ENCODE measurements at regions not wholly inside any gene's neighbourhood (a gene's known extent, or its start where the extent isn't known, plus 50 kb on each side); places are given as distances from the start of the nearest gene placed in this dataset.

DNA sequence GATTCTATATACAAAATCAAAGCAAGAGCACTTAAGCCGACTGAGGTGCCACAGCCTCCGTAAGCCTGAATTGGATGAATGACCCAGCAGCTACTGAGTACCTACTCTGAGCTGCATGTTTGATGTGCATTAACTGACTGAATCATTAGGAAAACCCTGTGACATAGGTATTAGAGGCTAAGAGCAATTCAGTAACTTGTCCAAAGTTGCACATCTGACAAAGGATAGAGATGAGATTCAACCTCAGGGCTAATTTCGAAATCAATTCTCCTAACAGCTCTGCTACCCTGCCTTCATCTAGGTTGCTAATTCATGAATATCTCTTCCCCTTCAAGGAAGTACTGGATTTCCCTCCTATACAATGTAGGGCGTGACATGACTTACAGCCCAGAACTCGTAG is 89.1 kb upstream of the GLIS3 start:
- H3K4me1 ChIP-seq (ENCODE audit: low read length), result no peaks in the 10 kb centered on the region
- no peak overlapping the region for H3K27ac ChIP-seq (ENCODE audit: low read length)
- H3K4me3 ChIP-seq (ENCODE audit: low read length), result no peak overlapping the region
- no peak for TF ChIP-seq CTCF (IDR thresholded peaks at IDR 0.05; ENCODE audit: low read depth, low read length)
- no peak for TF ChIP-seq EZH2phosphoT487 (IDR thresholded peaks at IDR 0.05; ENCODE audit: low read depth)
- H3K9me3 ChIP-seq (ENCODE audit: insufficient read depth, low read length), result no peaks in the 10 kb centered on the region
- no peaks in the 10 kb centered on the region for H3K36me3 ChIP-seq (replicated peaks; ENCODE audit: low read depth, low read length)
- no peak overlapping the region for H3K4me2 ChIP-seq (ENCODE audit: low read length)
- H2AFZ ChIP-seq (ENCODE audit: low read depth, low read length), result no peak overlapping the region
- no peaks in the 10 kb centered on the region for H4K20me1 ChIP-seq (ENCODE audit: insufficient read depth, low read length)
- H3K27me3 ChIP-seq (ENCODE audit: low read depth, low read length), result peaks cover 8% of the 10 kb centered on the region
- H3K9ac ChIP-seq (ENCODE audit: low read length), result no peak overlapping the region
- H3K79me2 ChIP-seq (ENCODE audit: low read length), result no peaks in the 10 kb centered on the region

GRCh38 chr9:4386819-4387218 is 87.0 kb upstream of the GLIS3 start:
- Histone ChIP-seq H3K27ac (ENCODE audit: low read length) (no peak overlapping the region), H4K20me1 (ENCODE audit: insufficient read depth, low read length) (no peaks in the 10 kb centered on the region), H3K79me2 (ENCODE audit: low read length) (no peaks in the 10 kb centered on the region), H3K4me2 (ENCODE audit: low read length) (no peak overlapping the region), H2AFZ (ENCODE audit: low read depth, low read length) (no peak overlapping the region), H3K36me3 (replicated peaks; ENCODE audit: low read depth, low read length) (no peaks in the 10 kb centered on the region), H3K9me3 (ENCODE audit: insufficient read depth, low read length) (no peaks in the 10 kb centered on the region), H3K9ac (ENCODE audit: low read length) (no peak overlapping the region), H3K4me3 (ENCODE audit: low read length) (no peak overlapping the region), H3K27me3 (ENCODE audit: low read depth, low read length) (peaks cover 8% of the 10 kb centered on the region), H3K4me1 (ENCODE audit: low read length) (peaks cover 4% of the 10 kb centered on the region; the same call in 1 of the 2 replicates)
- TF ChIP-seq CTCF (IDR thresholded peaks at IDR 0.05; ENCODE audit: low read depth, low read length) (peak; percentile 43), EZH2phosphoT487 (IDR thresholded peaks at IDR 0.05; ENCODE audit: low read depth) (no peak)

DNA sequence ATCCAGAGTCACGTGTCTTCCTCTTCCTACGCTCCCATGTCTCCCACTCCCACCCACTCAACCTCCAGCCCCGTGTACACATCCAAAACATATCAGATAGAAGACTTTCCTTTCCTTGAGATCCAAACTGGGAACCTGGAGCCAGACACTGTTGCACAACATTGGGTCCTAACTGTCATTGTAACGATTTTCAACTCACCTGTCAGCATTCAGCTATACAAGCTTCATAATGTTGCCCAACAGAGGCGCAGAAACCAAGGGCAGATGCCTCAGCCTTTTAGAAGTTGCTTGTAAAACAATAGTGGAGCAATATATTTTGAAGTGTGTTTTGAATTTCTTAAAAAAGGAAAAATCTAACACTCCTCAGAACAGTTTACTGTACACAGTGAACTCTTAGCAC is 84.9 kb upstream of the GLIS3 start:
- no peak overlapping the region for H3K4me2 ChIP-seq (ENCODE audit: low read length)
- H4K20me1 ChIP-seq (ENCODE audit: insufficient read depth, low read length), result no peaks in the 10 kb centered on the region
- H3K27ac ChIP-seq (ENCODE audit: low read length), result no peak overlapping the region
- no peaks in the 10 kb centered on the region for H3K36me3 ChIP-seq (replicated peaks; ENCODE audit: low read depth, low read length)
- H3K4me1 ChIP-seq (ENCODE audit: low read length), result peaks cover 4% of the 10 kb centered on the region; the same call in 1 of the 2 replicates
- H3K27me3 ChIP-seq (ENCODE audit: low read depth, low read length), result peaks cover 8% of the 10 kb centered on the region; the same call in 1 of the 2 replicates
- no peaks in the 10 kb centered on the region for H3K9me3 ChIP-seq (ENCODE audit: insufficient read depth, low read length)
- H3K4me3 ChIP-seq (ENCODE audit: low read length), result no peak overlapping the region
- no peak overlapping the region for H2AFZ ChIP-seq (ENCODE audit: low read depth, low read length)
- no peak overlapping the region for H3K9ac ChIP-seq (ENCODE audit: low read length)
- no peak for TF ChIP-seq EZH2phosphoT487 (IDR thresholded peaks at IDR 0.05; ENCODE audit: low read depth)
- no peak for TF ChIP-seq CTCF (IDR thresholded peaks at IDR 0.05; ENCODE audit: low read depth, low read length)
- no peaks in the 10 kb centered on the region for H3K79me2 ChIP-seq (ENCODE audit: low read length)

- Histone ChIP-seq H3K4me1 (ENCODE audit: low read length) (peaks cover 4% of the 10 kb centered on the region; the same call in 1 of the 2 replicates), H3K4me3 (ENCODE audit: low read length) (no peak overlapping the region), H3K4me2 (ENCODE audit: low read length) (peak overlapping the region; percentile 9), H4K20me1 (ENCODE audit: insufficient read depth, low read length) (no peaks in the 10 kb centered on the region), H3K27me3 (ENCODE audit: low read depth, low read length) (peaks cover 5% of the 10 kb centered on the region), H3K36me3 (replicated peaks; ENCODE audit: low read depth, low read length) (no peaks in the 10 kb centered on the region), H3K27ac (ENCODE audit: low read length) (no peak overlapping the region), H3K9ac (ENCODE audit: low read length) (no peak overlapping the region), H2AFZ (ENCODE audit: low read depth, low read length) (no peak overlapping the region), H3K79me2 (ENCODE audit: low read length) (no peaks in the 10 kb centered on the region), H3K9me3 (ENCODE audit: insufficient read depth, low read length) (no peaks in the 10 kb centered on the region)
- peak; percentile 83 for TF ChIP-seq CTCF (IDR thresholded peaks at IDR 0.05; ENCODE audit: low read depth, low read length)
- no peak for TF ChIP-seq EZH2phosphoT487 (IDR thresholded peaks at IDR 0.05; ENCODE audit: low read depth)
Observed at GRCh38 chr9:4382722-4383317, 83.0 kb upstream of the GLIS3 start.

All from OCI-LY3 (cell line).